Endothelial cell of umbilical vein (primary cell): ENCODE measurements at regions not wholly inside any gene's neighbourhood (a gene's known extent, or its start where the extent isn't known, plus 50 kb on each side); places are given as distances from the start of the nearest gene placed in this dataset.

Source experiments
- BruUV-seq: library from RNA; stranded (reverse); fragments of 400-500 nt; replicated peaks from 2 replicates; lab custom pipeline; 2021; lab: Mats Ljungman, UMichigan
- CTCF ChIA-PET: fragments of 300-600, 350-600 bp; sonication (Branson Sonifier 250); formaldehyde crosslinking; loops from one replicate; lab custom pipeline; 2021; ENCODE audit warnings: antibody characterized with exemption, inconsistent platforms; lab: Charles Lee
- POLR2A ChIA-PET: fragments of 300-600, 350-600 bp; sonication (Branson Sonifier 250); formaldehyde crosslinking; loops from one replicate; lab custom pipeline; 2021; ENCODE audit warnings: antibody characterized with exemption, inconsistent platforms; lab: Charles Lee
- DNase-seq: peaks from one replicate; pipeline ENCODE4 v3.0.0-alpha.2; 2011; ENCODE audit warnings: low read depth, low spot score
- FAIRE-seq: peaks from 2 replicates; lab custom pipeline; 2011; peaks lifted over from hg19 to GRCh38; lab: Jason Lieb, UNC
- H2AFZ ChIP-seq: 2 replicates; pipeline ENCODE4 v1.6.0; 2012; ENCODE audit warnings: low read depth, low read length, control low read depth, inconsistent platforms
- H3K27ac ChIP-seq: 2 replicates; pipeline ENCODE4 v1.5.1; 2011; ENCODE audit warnings: low read depth, mild to moderate bottlenecking, control low read depth, low read length, moderate library complexity; ENCODE audit not compliant: insufficient read depth
- H3K27me3 ChIP-seq, 2 experiments: 2 replicates each; pipeline versions ENCODE4 v1.6.0 to v1.6.1; 2011; ENCODE audit warnings: low read length in 2 of 2, mixed read lengths in 1 of 2; ENCODE audit not compliant: control insufficient read depth in 2 of 2, insufficient read depth in 2 of 2
- H3K36me3 ChIP-seq, 2 experiments: 2 replicates in 1 of 2; 3 replicates in 1 of 2; pipeline ENCODE4 v1.5.1; 2011; ENCODE audit warnings: low read length in 2 of 2, mild to moderate bottlenecking in 1 of 2, moderate library complexity in 1 of 2; ENCODE audit not compliant: control insufficient read depth in 2 of 2, insufficient read depth in 2 of 2; ENCODE audit errors: extremely low read depth in 1 of 2
- H3K4me1 ChIP-seq: 3 replicates; pipeline ENCODE4 v1.5.1; 2011; ENCODE audit warnings: mild to moderate bottlenecking, low read length; ENCODE audit not compliant: control insufficient read depth, insufficient read depth; ENCODE audit errors: extremely low read depth
- H3K4me2 ChIP-seq: 2 replicates; pipeline ENCODE4 v1.6.1; 2011; ENCODE audit warnings: low read length, control low read depth, mixed read lengths; ENCODE audit not compliant: insufficient read depth
- H3K4me3 ChIP-seq, 3 experiments: fragments of 200-600 bp in 1 of 3; sonication (generic), shearing (Covaris generic) in 1 of 3; replicated peaks in 1 of 3; 2 replicates each; pipeline ENCODE4 v1.5.1; 2011 to 2016; ENCODE audit warnings: control low read depth in 3 of 3, low read length in 3 of 3, mild to moderate bottlenecking in 2 of 3, inconsistent platforms in 1 of 3, low read depth in 1 of 3, moderate library complexity in 1 of 3; ENCODE audit not compliant: insufficient read depth in 1 of 3
- H3K79me2 ChIP-seq: 2 replicates; pipeline ENCODE4 v1.6.0; 2012; ENCODE audit warnings: low read length, inconsistent platforms; ENCODE audit not compliant: control insufficient read depth, insufficient read depth
- H3K9ac ChIP-seq: replicated peaks from 2 replicates; pipeline ENCODE3; 2011; ENCODE audit warnings: low read length, control low read depth; ENCODE audit not compliant: insufficient read depth; ENCODE audit errors: extremely low read depth
- H3K9me1 ChIP-seq: replicated peaks from 3 replicates; pipeline ENCODE4 v1.6.0; 2011; ENCODE audit warnings: mild to moderate bottlenecking, low read length; ENCODE audit not compliant: control insufficient read depth, insufficient read depth; ENCODE audit errors: extremely low read depth
- H3K9me3 ChIP-seq: replicated peaks from 2 replicates; pipeline ENCODE4 v1.5.1; 2012; ENCODE audit warnings: low read length, inconsistent platforms; ENCODE audit not compliant: control insufficient read depth, insufficient read depth
- H4K20me1 ChIP-seq: replicated peaks from 2 replicates; pipeline ENCODE3; 2011; ENCODE audit warnings: mild to moderate bottlenecking, low read length; ENCODE audit not compliant: control insufficient read depth, insufficient read depth; ENCODE audit errors: extremely low read depth
- CTCF ChIP-seq, 2 donors: IDR thresholded peaks; 1 replicate in 1 of 2; 2 replicates in 1 of 2; pipeline ENCODE4 v1.5.1; 2011; ENCODE audit warnings: low read length in 2 of 2, mild to moderate bottlenecking in 2 of 2, moderate library complexity in 2 of 2, control low read depth in 1 of 2, inconsistent platforms in 1 of 2, low read depth in 1 of 2; ENCODE audit not compliant: insufficient read depth in 1 of 2; ENCODE audit errors: extremely low read depth in 1 of 2
- EZH2 ChIP-seq: IDR thresholded peaks from 2 replicates; pipeline ENCODE4 v1.6.1; 2012; ENCODE audit warnings: borderline replicate concordance, low read depth, mild to moderate bottlenecking, moderate library complexity, low read length, inconsistent platforms; ENCODE audit not compliant: severe bottlenecking
- FOS ChIP-seq: IDR thresholded peaks from 2 replicates; pipeline ENCODE4 v1.6.1; 2011; ENCODE audit warnings: mild to moderate bottlenecking, low read length, moderate library complexity, borderline replicate concordance; ENCODE audit not compliant: insufficient read depth
- GATA2 ChIP-seq: IDR thresholded peaks from 2 replicates; pipeline ENCODE4 v1.7.0; 2011; ENCODE audit warnings: low read depth, mild to moderate bottlenecking, moderate library complexity, mixed read lengths, low read length; ENCODE audit not compliant: insufficient read length, insufficient read depth
- JUN ChIP-seq: IDR thresholded peaks from 2 replicates; pipeline ENCODE4 v1.6.1; 2011; ENCODE audit warnings: borderline replicate concordance, low read depth; ENCODE audit not compliant: insufficient read length, insufficient read depth
- MAX ChIP-seq: IDR thresholded peaks from 2 replicates; pipeline ENCODE4 v1.6.1; 2011; ENCODE audit not compliant: insufficient read depth, insufficient read length
- MYC ChIP-seq: IDR thresholded peaks from one replicate; pipeline ENCODE4 v1.6.1; 2011; ENCODE audit warnings: mild to moderate bottlenecking, low read depth, low read length
- POLR2A ChIP-seq: IDR thresholded peaks from 2 replicates; pipeline ENCODE4 v1.6.1; 2012; ENCODE audit warnings: low read depth, mild to moderate bottlenecking, control low read depth, low read length
- POLR2AphosphoS5 ChIP-seq: IDR thresholded peaks from 2 replicates; pipeline ENCODE4 v1.6.1; 2012; ENCODE audit warnings: low read depth, mild to moderate bottlenecking, control low read depth, low read length, moderate library complexity; ENCODE audit not compliant: insufficient read depth
- dilution Hi-C: fragments of 300-500 bp; cut with MboI; formaldehyde crosslinking; loops from one replicate; pipeline ENCODE4 v1.15.0; 2019; ENCODE audit warnings: low sequenced_read_pairs; ENCODE audit not compliant: extremely low pct_ligation_motif_present
- intact Hi-C: fragments of 100-400 bp; cut with micrococcal nuclease; formaldehyde crosslinking; loops from one replicate; pipeline ENCODE4 v1.10.0; 2022

- H3K4me3 ChIP-seq, result no peak overlapping the region
These were observed 389.7 kb downstream of the KDM5D start for GRCh38 chrY:19354857-19355173.

GRCh38 chrY:19354061-19354856, 390.3 kb downstream of the KDM5D start:
- DNase-seq (no peak), FAIRE-seq (no peak)
- H3K4me2 ChIP-seq, result no peak overlapping the region
- H2AFZ ChIP-seq, result no peak overlapping the region
- no peaks in the 10 kb centered on the region for H4K20me1 ChIP-seq
- no peak overlapping the region for H3K4me3 ChIP-seq
- no peak overlapping the region for H3K9ac ChIP-seq
- H3K9me1 ChIP-seq, result no peaks in the 10 kb centered on the region
- H3K27ac ChIP-seq, result no peak overlapping the region
- ChIA-PET CTCF (no interaction called here), POLR2A (no interaction called here)
- no peaks in the 10 kb centered on the region for H3K27me3 ChIP-seq
- H3K4me1 ChIP-seq, result no peaks in the 10 kb centered on the region
- no peaks in the 10 kb centered on the region for H3K36me3 ChIP-seq
- intact Hi-C loops (no loop called here), dilution Hi-C loops (no loop called here)
- H3K9me3 ChIP-seq, result no peaks in the 10 kb centered on the region
- no peaks in the 10 kb centered on the region for H3K79me2 ChIP-seq
- no TSS peak for BruUV-seq
- TF ChIP-seq MYC, result no peak
- TF ChIP-seq POLR2A, result no peak
- TF ChIP-seq FOS, result no peak
- TF ChIP-seq JUN, result no peak
- TF ChIP-seq POLR2AphosphoS5, result no peak
- TF ChIP-seq CTCF (IDR thresholded peaks at IDR 0.05; ENCODE audit: extremely low read depth in 1 of 2, insufficient read depth in 1 of 2, low read depth in 1 of 2, low read length in 2 of 2), result no peak
- TF ChIP-seq EZH2, result no peak
- TF ChIP-seq MAX, result no peak
- no peak for TF ChIP-seq GATA2

More at GRCh38 chrY:19354857-19355173, 389.7 kb downstream of the KDM5D start:
- POLR2A ChIA-PET, result no interaction called here
- H4K20me1 ChIP-seq, result no peaks in the 10 kb centered on the region
- DNase-seq (no peak), FAIRE-seq (no peak)
- H3K9ac ChIP-seq, result no peak overlapping the region
- no TSS peak for BruUV-seq
- H3K36me3 ChIP-seq, result no peaks in the 10 kb centered on the region
- no peak overlapping the region for H3K27ac ChIP-seq
- no peaks in the 10 kb centered on the region for H3K9me3 ChIP-seq
- H3K79me2 ChIP-seq, result no peaks in the 10 kb centered on the region
- intact Hi-C loops (no loop called here), dilution Hi-C loops (no loop called here)
- H2AFZ ChIP-seq, result no peak overlapping the region
- CTCF ChIA-PET, result no interaction called here
- no peaks in the 10 kb centered on the region for H3K9me1 ChIP-seq
- TF ChIP-seq MYC, result no peak
- no peak for TF ChIP-seq GATA2
- no peak for TF ChIP-seq JUN
- H3K27me3 ChIP-seq, result no peaks in the 10 kb centered on the region
- H3K4me1 ChIP-seq, result no peaks in the 10 kb centered on the region
- no peak overlapping the region for H3K4me2 ChIP-seq
